PC-3 (cell line): ENCODE measurements at regions not wholly inside any gene's neighbourhood (a gene's known extent, or its start where the extent isn't known, plus 50 kb on each side); places are given as distances from the start of the nearest gene placed in this dataset.

ENCODE experiments used
- ATAC-seq: fragments of 200-7000 bp; cut with Tn5 transposase; 2 replicates; pipeline ENCODE4 v1.9.1; 2020; ENCODE audit warnings: mild to moderate bottlenecking, moderate library complexity
- BruUV-seq: library from RNA; stranded (reverse); fragments of 400-500 nt; replicated peaks from 2 replicates; lab custom pipeline; 2021; lab: Mats Ljungman, UMichigan
- CTCF ChIA-PET: fragments of 300-600 bp; sonication (Branson Sonifier 250); formaldehyde crosslinking; loops from one replicate; lab custom pipeline; 2022; ENCODE audit warnings: antibody characterized with exemption; lab: Charles Lee
- POLR2A ChIA-PET: fragments of 300-600 bp; sonication (Branson Sonifier 250); formaldehyde crosslinking; loops from one replicate; lab custom pipeline; 2022; ENCODE audit warnings: antibody characterized with exemption; ENCODE audit not compliant: unreplicated experiment; lab: Charles Lee
- DNase-seq: peaks from one replicate; pipeline ENCODE4 v3.0.0-alpha.2; 2015
- H2AFZ ChIP-seq: fragments of 300-600 bp; sonication (generic); 2 replicates; pipeline ENCODE4 v1.6.0; 2016; ENCODE audit warnings: antibody characterized with exemption, low read length
- H3F3A ChIP-seq: fragments of 300-600 bp; sonication (generic); one replicate; pipeline ENCODE4 v1.6.0; 2017; ENCODE audit warnings: antibody characterized with exemption, low read length, control low read depth, mild to moderate bottlenecking; ENCODE audit not compliant: unreplicated experiment
- H3K27ac ChIP-seq: fragments of 300-600 bp; sonication (generic); 2 replicates; pipeline ENCODE4 v1.5.1; 2016; ENCODE audit warnings: mild to moderate bottlenecking, low read length
- H3K27me3 ChIP-seq: fragments of 300-600 bp; sonication (generic); 2 replicates; pipeline ENCODE4 v1.6.1; 2016; ENCODE audit warnings: low read length, mixed read lengths
- H3K36me3 ChIP-seq: fragments of 300-600 bp; sonication (generic); 2 replicates; pipeline ENCODE4 v1.6.1; 2016; ENCODE audit warnings: low read depth, mixed run types, low read length, mixed read lengths
- H3K4me1 ChIP-seq: fragments of 300-600 bp; sonication (generic); 2 replicates; pipeline ENCODE4 v1.5.1; 2016; ENCODE audit warnings: low read length; ENCODE audit not compliant: insufficient read depth
- H3K4me2 ChIP-seq: fragments of 300-600 bp; sonication (generic); 2 replicates; pipeline ENCODE4 v1.6.0; 2016; ENCODE audit warnings: low read length
- H3K4me3 ChIP-seq: fragments of 300-600 bp; sonication (generic); 2 replicates; pipeline ENCODE4 v1.5.1; 2016; ENCODE audit warnings: mild to moderate bottlenecking, low read length, mixed read lengths
- H3K79me2 ChIP-seq: fragments of 300-600 bp; sonication (generic); 2 replicates; pipeline ENCODE4 v1.6.1; 2017; ENCODE audit warnings: low read length, mixed read lengths
- H3K9ac ChIP-seq: fragments of 300-600 bp; sonication (generic); 2 replicates; pipeline ENCODE4 v1.6.0; 2016; ENCODE audit warnings: mild to moderate bottlenecking, low read length
- H3K9me2 ChIP-seq: fragments of 300-600 bp; sonication (generic); replicated peaks from 2 replicates; pipeline ENCODE4 v1.6.1; 2016; ENCODE audit warnings: mixed run types, low read length, mixed read lengths
- H3K9me3 ChIP-seq: fragments of 300-600 bp; sonication (generic); 2 replicates; pipeline ENCODE4 v1.6.1; 2016; ENCODE audit warnings: low read length, mixed read lengths
- H4K20me1 ChIP-seq: fragments of 300-600 bp; sonication (generic); 2 replicates; pipeline ENCODE4 v1.6.1; 2016; ENCODE audit warnings: low read length, mixed read lengths
- EZH2 ChIP-seq: fragments of 300-600 bp; sonication (generic); IDR thresholded peaks from one replicate; pipeline ENCODE4 v1.6.1; 2017; ENCODE audit warnings: antibody characterized with exemption, mild to moderate bottlenecking, low read length; ENCODE audit not compliant: unreplicated experiment
- EZH2phosphoT487 ChIP-seq: fragments of 300-600 bp; sonication (generic); IDR thresholded peaks from 2 replicates; pipeline ENCODE4 v1.6.1; 2018; ENCODE audit warnings: mild to moderate bottlenecking, antibody characterized with exemption, low read length, borderline replicate concordance
- intact Hi-C: fragments of 100-400 bp; cut with micrococcal nuclease; formaldehyde crosslinking; loops from 2 replicates; pipeline ENCODE4 v1.9.0; 2023
- TF ChIP-seq, protein P1 (sequence below): fragments of 300-600 bp; sonication (generic); conservative IDR thresholded peaks from 2 replicates; pipeline ENCODE4 v1.5.1; 2017; ENCODE audit warnings: antibody characterized with exemption, low read depth, mild to moderate bottlenecking, low read length

DNA sequence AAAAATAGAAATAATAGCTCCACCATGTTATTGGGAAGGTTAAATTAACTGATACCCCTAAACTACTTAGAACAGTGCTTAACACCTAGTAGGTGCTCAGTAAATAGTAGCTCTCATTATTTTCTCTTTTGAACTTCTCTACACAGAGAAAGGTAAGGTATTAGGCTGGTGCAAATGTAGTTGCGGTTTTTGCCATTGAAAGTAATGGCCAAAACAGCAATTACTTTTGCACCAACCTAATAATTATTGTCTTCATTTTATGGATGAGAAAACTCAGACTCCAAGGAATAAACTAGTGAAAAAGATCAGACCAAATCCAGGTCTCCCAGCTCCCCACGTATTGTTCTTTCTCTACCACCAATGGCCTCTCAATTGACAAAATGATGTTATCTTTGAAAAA lies 157.2 kb upstream of the TMPO start:
- no peaks in the 10 kb centered on the region for H4K20me1 ChIP-seq
- no peak overlapping the region for H3K4me2 ChIP-seq
- no peaks in the 10 kb centered on the region for H3K9me2 ChIP-seq
- H2AFZ ChIP-seq: no peak overlapping the region
- H3K4me1 ChIP-seq: no peaks in the 10 kb centered on the region
- no peaks in the 10 kb centered on the region for H3K9me3 ChIP-seq
- no peaks in the 10 kb centered on the region for H3K36me3 ChIP-seq
- ChIA-PET CTCF (no interaction called here), POLR2A (no interaction called here)
- intact Hi-C loops: no loop called here
- ATAC-seq: no peak
- no peaks in the 10 kb centered on the region for H3K79me2 ChIP-seq
- no peaks in the 10 kb centered on the region for H3F3A ChIP-seq
- DNase-seq: no peak
- BruUV-seq: no TSS peak
- H3K9ac ChIP-seq: no peak overlapping the region
- no peak overlapping the region for H3K27ac ChIP-seq
- no peak overlapping the region for H3K4me3 ChIP-seq
- TF ChIP-seq, protein P1, sequence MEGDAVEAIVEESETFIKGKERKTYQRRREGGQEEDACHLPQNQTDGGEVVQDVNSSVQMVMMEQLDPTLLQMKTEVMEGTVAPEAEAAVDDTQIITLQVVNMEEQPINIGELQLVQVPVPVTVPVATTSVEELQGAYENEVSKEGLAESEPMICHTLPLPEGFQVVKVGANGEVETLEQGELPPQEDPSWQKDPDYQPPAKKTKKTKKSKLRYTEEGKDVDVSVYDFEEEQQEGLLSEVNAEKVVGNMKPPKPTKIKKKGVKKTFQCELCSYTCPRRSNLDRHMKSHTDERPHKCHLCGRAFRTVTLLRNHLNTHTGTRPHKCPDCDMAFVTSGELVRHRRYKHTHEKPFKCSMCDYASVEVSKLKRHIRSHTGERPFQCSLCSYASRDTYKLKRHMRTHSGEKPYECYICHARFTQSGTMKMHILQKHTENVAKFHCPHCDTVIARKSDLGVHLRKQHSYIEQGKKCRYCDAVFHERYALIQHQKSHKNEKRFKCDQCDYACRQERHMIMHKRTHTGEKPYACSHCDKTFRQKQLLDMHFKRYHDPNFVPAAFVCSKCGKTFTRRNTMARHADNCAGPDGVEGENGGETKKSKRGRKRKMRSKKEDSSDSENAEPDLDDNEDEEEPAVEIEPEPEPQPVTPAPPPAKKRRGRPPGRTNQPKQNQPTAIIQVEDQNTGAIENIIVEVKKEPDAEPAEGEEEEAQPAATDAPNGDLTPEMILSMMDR: no peak
- no peak for TF ChIP-seq EZH2phosphoT487
- no peak for TF ChIP-seq EZH2
- peaks cover 44% of the 10 kb centered on the region for H3K27me3 ChIP-seq

DNA sequence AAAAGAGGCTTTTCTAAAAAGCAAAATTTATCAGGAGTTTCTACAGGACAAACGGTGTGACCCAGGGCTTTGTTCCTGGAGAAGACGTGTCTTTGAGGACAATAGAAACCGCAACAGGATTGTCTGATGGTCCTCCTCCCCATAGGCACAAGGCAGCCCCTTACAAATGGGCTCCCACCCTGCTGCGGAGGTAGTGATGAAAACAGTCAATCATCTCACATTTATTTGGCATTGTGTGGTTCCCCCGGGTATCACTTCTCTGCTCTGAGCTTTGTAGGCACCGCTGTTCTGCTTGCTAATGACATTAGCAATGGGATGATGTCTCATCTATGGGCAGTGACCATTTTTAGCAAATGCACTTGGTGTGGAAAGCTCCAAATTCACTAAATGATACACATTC lies 155.5 kb upstream of the TMPO start:
- ATAC-seq (no peak), DNase-seq (no peak)
- Histone ChIP-seq H3K79me2 (no peaks in the 10 kb centered on the region), H3K27me3 (peaks cover 62% of the 10 kb centered on the region), H4K20me1 (no peaks in the 10 kb centered on the region), H3K4me2 (no peak overlapping the region), H2AFZ (no peak overlapping the region), H3K4me3 (no peak overlapping the region), H3K9me2 (no peaks in the 10 kb centered on the region), H3F3A (no peaks in the 10 kb centered on the region), H3K9me3 (no peaks in the 10 kb centered on the region), H3K36me3 (no peaks in the 10 kb centered on the region), H3K4me1 (no peaks in the 10 kb centered on the region), H3K27ac (no peak overlapping the region), H3K9ac (no peak overlapping the region)
- intact Hi-C loops: no loop called here
- BruUV-seq: no TSS peak
- ChIA-PET CTCF (no interaction called here), POLR2A (no interaction called here)
- TF ChIP-seq, protein P1: no peak
- TF ChIP-seq EZH2 (no peak), EZH2phosphoT487 (no peak)

DNA sequence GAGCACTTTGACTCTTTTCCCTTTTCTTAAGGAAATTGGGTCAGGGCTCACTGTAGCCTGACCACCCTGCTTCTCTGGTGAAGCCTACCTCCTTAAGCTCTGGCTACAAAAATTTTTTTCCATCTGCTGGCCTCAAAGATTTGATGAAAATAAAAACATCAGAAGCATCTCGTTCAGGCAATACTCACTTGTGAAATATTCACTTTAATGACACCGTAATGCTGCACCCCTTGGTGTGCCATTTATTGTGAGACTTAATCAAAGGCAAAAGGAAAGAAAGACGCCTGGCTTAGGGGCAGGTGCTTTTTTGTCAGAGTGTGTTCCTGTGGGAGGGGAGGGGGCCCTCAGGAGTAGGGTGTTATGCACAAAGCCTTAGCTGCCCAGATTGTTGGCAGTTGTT lies 155.0 kb upstream of the TMPO start:
- Histone ChIP-seq H3K9me2 (no peaks in the 10 kb centered on the region), H3F3A (no peaks in the 10 kb centered on the region), H3K36me3 (no peaks in the 10 kb centered on the region), H3K9ac (no peak overlapping the region), H3K4me1 (no peaks in the 10 kb centered on the region), H3K27me3 (peaks cover 67% of the 10 kb centered on the region), H3K79me2 (no peaks in the 10 kb centered on the region), H3K9me3 (no peaks in the 10 kb centered on the region), H3K4me2 (no peak overlapping the region), H4K20me1 (no peaks in the 10 kb centered on the region), H3K4me3 (no peak overlapping the region), H3K27ac (no peak overlapping the region), H2AFZ (no peak overlapping the region)
- BruUV-seq: no TSS peak
- POLR2A ChIA-PET: no interaction called here
- no peak for ATAC-seq
- TF ChIP-seq EZH2 (no peak), EZH2phosphoT487 (no peak)
- TF ChIP-seq, protein P1: no peak
- CTCF ChIA-PET: no interaction called here
- intact Hi-C loops: no loop called here
- DNase-seq: no peak
